ENCODE measurements at regions not wholly inside any gene's neighbourhood (a gene's known extent, or its start where the extent isn't known, plus 50 kb on each side); places are given as distances from the start of the nearest gene placed in this dataset.

DNA sequence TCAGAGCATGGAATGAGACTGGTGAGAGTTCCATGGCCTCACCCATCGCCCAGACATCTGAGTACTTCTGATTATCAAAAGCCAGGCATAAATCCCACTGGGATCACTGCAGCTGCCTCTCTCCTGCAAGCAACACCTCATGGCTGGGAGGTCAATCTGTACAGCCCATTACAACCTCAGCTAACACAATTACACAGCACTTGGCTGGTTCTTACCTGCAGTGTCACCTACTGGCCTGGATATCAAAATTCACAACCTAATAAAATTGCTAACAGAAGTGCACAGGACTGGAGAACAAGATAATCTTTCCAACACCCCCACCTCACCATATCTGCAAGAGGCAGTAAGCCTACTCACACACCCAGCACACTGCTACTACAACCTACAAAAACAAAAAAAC is 341.7 kb upstream of the NDST3 start:
- no peak for TF ChIP-seq ZFP3 (CRISPR knock-in tag; IDR thresholded peaks at IDR 0.05)
- TF ChIP-seq, protein P1, sequence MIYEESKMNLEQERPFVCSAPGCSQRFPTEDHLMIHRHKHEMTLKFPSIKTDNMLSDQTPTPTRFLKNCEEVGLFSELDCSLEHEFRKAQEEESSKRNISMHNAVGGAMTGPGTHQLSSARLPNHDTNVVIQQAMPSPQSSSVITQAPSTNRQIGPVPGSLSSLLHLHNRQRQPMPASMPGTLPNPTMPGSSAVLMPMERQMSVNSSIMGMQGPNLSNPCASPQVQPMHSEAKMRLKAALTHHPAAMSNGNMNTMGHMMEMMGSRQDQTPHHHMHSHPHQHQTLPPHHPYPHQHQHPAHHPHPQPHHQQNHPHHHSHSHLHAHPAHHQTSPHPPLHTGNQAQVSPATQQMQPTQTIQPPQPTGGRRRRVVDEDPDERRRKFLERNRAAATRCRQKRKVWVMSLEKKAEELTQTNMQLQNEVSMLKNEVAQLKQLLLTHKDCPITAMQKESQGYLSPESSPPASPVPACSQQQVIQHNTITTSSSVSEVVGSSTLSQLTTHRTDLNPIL (CRISPR knock-in tag; IDR thresholded peaks at IDR 0.05; ENCODE audit: low read depth), result no peak
- no peak for TF ChIP-seq RARB (CRISPR knock-in tag; IDR thresholded peaks at IDR 0.05)
- TF ChIP-seq, protein P2, sequence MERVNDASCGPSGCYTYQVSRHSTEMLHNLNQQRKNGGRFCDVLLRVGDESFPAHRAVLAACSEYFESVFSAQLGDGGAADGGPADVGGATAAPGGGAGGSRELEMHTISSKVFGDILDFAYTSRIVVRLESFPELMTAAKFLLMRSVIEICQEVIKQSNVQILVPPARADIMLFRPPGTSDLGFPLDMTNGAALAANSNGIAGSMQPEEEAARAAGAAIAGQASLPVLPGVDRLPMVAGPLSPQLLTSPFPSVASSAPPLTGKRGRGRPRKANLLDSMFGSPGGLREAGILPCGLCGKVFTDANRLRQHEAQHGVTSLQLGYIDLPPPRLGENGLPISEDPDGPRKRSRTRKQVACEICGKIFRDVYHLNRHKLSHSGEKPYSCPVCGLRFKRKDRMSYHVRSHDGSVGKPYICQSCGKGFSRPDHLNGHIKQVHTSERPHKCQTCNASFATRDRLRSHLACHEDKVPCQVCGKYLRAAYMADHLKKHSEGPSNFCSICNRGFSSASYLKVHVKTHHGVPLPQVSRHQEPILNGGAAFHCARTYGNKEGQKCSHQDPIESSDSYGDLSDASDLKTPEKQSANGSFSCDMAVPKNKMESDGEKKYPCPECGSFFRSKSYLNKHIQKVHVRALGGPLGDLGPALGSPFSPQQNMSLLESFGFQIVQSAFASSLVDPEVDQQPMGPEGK (CRISPR knock-in tag; IDR thresholded peaks at IDR 0.05; ENCODE audit: borderline replicate concordance), result no peak
